Common myeloid progenitor, CD34-positive (primary cell): ENCODE measurements at regions not wholly inside any gene's neighbourhood (a gene's known extent, or its start where the extent isn't known, plus 50 kb on each side); places are given as distances from the start of the nearest gene placed in this dataset.

Source experiments
- CTCF ChIA-PET: fragments of 350-600 bp; sonication (Branson Sonifier 250); formaldehyde crosslinking; loops from one replicate; lab custom pipeline; 2021; ENCODE audit warnings: antibody characterized with exemption; lab: Charles Lee
- POLR2A ChIA-PET: fragments of 350-600 bp; sonication (Branson Sonifier 250); formaldehyde crosslinking; loops from one replicate; lab custom pipeline; 2021; ENCODE audit warnings: antibody characterized with exemption; lab: Charles Lee
- DNase-seq, 3 donors: peaks; one replicate each; pipeline versions ENCODE4 v3.0.0 to v3.0.0-alpha.2; 2013
- H3K27ac ChIP-seq, 2 experiments: 1 replicate in 1 of 2; 2 replicates in 1 of 2; pipeline ENCODE4 v1.7.0; 2013; ENCODE audit warnings: inconsistent platforms in 2 of 2, low read length in 2 of 2, mild to moderate bottlenecking in 2 of 2, low read depth in 1 of 2, moderate library complexity in 1 of 2; ENCODE audit not compliant: severe bottlenecking in 2 of 2, insufficient read depth in 1 of 2, poor library complexity in 1 of 2
- H3K27me3 ChIP-seq, 5 experiments: replicated peaks in 2 of 5; 1 replicate in 3 of 5; 2 replicates in 2 of 5; pipeline versions ENCODE4 v1.6.1 to v1.7.0; 2013; ENCODE audit warnings: low read length in 4 of 5, mild to moderate bottlenecking in 2 of 5, moderate library complexity in 2 of 5, inconsistent platforms in 1 of 5; ENCODE audit not compliant: insufficient read depth in 5 of 5, control insufficient read depth in 4 of 5
- H3K36me3 ChIP-seq, 4 experiments: 1 replicate in 2 of 4; 2 replicates in 2 of 4; pipeline versions ENCODE4 v1.6.1 to v1.7.0; 2013; ENCODE audit warnings: low read length in 3 of 4, control low read depth in 1 of 4, mild to moderate bottlenecking in 1 of 4; ENCODE audit not compliant: control insufficient read depth in 4 of 4, insufficient read depth in 4 of 4
- H3K4me1 ChIP-seq, 4 experiments: 1 replicate in 3 of 4; 2 replicates in 1 of 4; pipeline versions ENCODE4 v1.6.1 to v1.7.1; 2013; ENCODE audit warnings: low read length in 3 of 4, mild to moderate bottlenecking in 3 of 4, control low read depth in 1 of 4, inconsistent platforms in 1 of 4, moderate library complexity in 1 of 4; ENCODE audit not compliant: control insufficient read depth in 4 of 4, insufficient read depth in 4 of 4; ENCODE audit errors: control extremely low read depth in 1 of 4
- H3K4me3 ChIP-seq, 7 experiments: 1 replicate in 4 of 7; 2 replicates in 3 of 7; pipeline versions ENCODE4 v1.5.1 to v1.7.0; 2013; ENCODE audit warnings: mild to moderate bottlenecking in 7 of 7, low read length in 6 of 7, moderate library complexity in 6 of 7, inconsistent platforms in 2 of 7, low read depth in 2 of 7, control low read depth in 1 of 7; ENCODE audit not compliant: insufficient read depth in 4 of 7, control insufficient read depth in 1 of 7; ENCODE audit errors: extremely low read depth in 1 of 7
- H3K9me3 ChIP-seq, 5 experiments: 1 replicate in 4 of 5; 2 replicates in 1 of 5; pipeline versions ENCODE4 v1.6.1 to v1.7.1; 2013; ENCODE audit warnings: low read length in 4 of 5, mild to moderate bottlenecking in 2 of 5, inconsistent platforms in 1 of 5, low read depth in 1 of 5, moderate library complexity in 1 of 5; ENCODE audit not compliant: control insufficient read depth in 4 of 5, insufficient read depth in 2 of 5; ENCODE audit errors: control extremely low read depth in 1 of 5
- WGBS: methylation state at CpG from one replicate; pipeline ENCODE4 v1.1.5; 2013; ENCODE audit not compliant: insufficient coverage; 5-methylcytosine and 5-hydroxymethylcytosine counted together

- H3K36me3 ChIP-seq, result no peaks in the 10 kb centered on the region
- no peaks in the 10 kb centered on the region for H3K9me3 ChIP-seq
- DNase-seq, result peak; percentile 54 to 75 (median 71)
- no peak overlapping the region for H3K27ac ChIP-seq
- H3K4me1 ChIP-seq, result peaks cover 0 to 28% (median 17%) of the 10 kb centered on the region in 4 experiments
- ChIA-PET CTCF (interaction anchor here (1.2 to 1.4 kb wide), 2 partner anchors 14 to 549 kb away, joined by 4 to 5 read pairs; no protein-coding TSS in a partner anchor), POLR2A (no interaction called here)
- H3K4me3 ChIP-seq, result no peak overlapping the region
- WGBS, result no CpG with 5 or more reads among the region's 1 CpG
- H3K27me3 ChIP-seq, result peaks cover 0 to 3% (median 0%) of the 10 kb centered on the region in 5 experiments
These were observed 186.2 kb downstream of the REEP3 start for GRCh38 chr10:63707254-63707910.

DNA sequence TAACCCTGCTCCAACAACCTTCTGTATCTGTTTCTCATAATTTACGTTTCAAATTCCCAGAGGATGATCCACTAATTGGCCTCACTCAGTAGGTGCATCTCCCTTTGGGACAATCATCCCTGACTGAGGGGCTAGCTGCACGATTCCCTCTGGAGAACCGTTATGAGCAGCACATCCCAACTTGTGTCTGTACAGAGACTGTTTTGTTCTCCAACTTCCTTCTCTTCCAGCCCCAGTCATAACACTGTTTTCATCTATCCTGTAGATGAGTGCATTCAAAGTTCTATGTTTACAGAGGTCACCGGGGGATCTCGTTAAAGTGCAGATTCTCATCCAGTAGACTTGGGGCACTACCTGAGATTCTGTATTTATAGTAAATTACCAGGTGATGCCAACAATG lies 187.2 kb downstream of the REEP3 start:
- POLR2A ChIA-PET, result no interaction called here
- 100% methylated on average over 3 of the region's 5 CpGs for WGBS
- CTCF ChIA-PET, result interaction anchor here (1.2 kb wide), 1 partner anchor 551 kb away, joined by 5 read pairs; no protein-coding TSS in a partner anchor

GRCh38 chr10:63710703-63711102 lies 189.5 kb downstream of the REEP3 start:
- CTCF ChIA-PET, result interaction anchor here (14.1 kb wide), 1 partner anchor 550 kb away, joined by 232 read pairs; no protein-coding TSS in a partner anchor
- peaks cover 0 to 25% (median 21%) of the 10 kb centered on the region in 4 experiments for H3K4me1 ChIP-seq

More for the DNA sequence above, 187.2 kb downstream of the REEP3 start:
- Histone ChIP-seq H3K27ac (no peak overlapping the region), H3K27me3 (peaks cover 0 to 3% (median 0%) of the 10 kb centered on the region in 5 experiments), H3K4me1 (peaks cover 0 to 28% (median 24%) of the 10 kb centered on the region in 4 experiments), H3K36me3 (no peaks in the 10 kb centered on the region), H3K9me3 (no peaks in the 10 kb centered on the region), H3K4me3 (no peak overlapping the region)
- DNase-seq, result no peak

DNA sequence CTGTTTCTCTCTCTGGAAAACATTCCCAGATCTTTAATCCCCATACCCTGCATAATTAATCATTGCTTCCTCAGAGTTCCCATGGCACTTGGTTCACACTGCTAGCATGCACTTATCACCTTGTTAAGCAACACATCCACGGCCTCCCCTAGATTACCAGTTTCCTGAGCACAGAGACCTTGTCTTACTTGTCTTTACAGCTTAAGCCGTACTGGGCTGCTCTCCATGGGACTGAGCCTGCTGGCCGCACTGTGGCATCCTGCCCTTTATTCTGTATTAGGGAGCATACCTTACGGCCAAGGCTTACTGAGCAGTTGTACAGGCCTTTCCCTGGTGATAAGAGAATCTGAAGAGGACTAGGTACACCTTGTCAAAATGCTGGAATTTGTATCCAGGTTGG lies 190.2 kb downstream of the REEP3 start:
- DNase-seq, result no peak
- H3K27ac ChIP-seq, result no peak overlapping the region
- CTCF ChIA-PET, result interaction anchor here (0.9 to 14.1 kb wide), 2 partner anchors 83 to 550 kb away, joined by 3 to 232 read pairs; no protein-coding TSS in a partner anchor
- H3K9me3 ChIP-seq, result no peaks in the 10 kb centered on the region
- H3K4me3 ChIP-seq, result no peak overlapping the region
- H3K36me3 ChIP-seq, result no peaks in the 10 kb centered on the region
- peaks cover 0 to 3% (median 0%) of the 10 kb centered on the region in 5 experiments for H3K27me3 ChIP-seq
- POLR2A ChIA-PET, result no interaction called here
- WGBS, result 98% methylated on average over 4 of the region's 4 CpGs
- H3K4me1 ChIP-seq, result peaks cover 0 to 29% (median 21%) of the 10 kb centered on the region in 4 experiments

More at GRCh38 chr10:63710703-63711102, 189.5 kb downstream of the REEP3 start:
- no peaks in the 10 kb centered on the region for H3K9me3 ChIP-seq
- H3K27ac ChIP-seq, result no peak overlapping the region
- no peak overlapping the region for H3K4me3 ChIP-seq
- H3K27me3 ChIP-seq, result peaks cover 0 to 3% (median 0%) of the 10 kb centered on the region in 5 experiments
- POLR2A ChIA-PET, result no interaction called here
- no peaks in the 10 kb centered on the region for H3K36me3 ChIP-seq
- DNase-seq, result no peak

DNA sequence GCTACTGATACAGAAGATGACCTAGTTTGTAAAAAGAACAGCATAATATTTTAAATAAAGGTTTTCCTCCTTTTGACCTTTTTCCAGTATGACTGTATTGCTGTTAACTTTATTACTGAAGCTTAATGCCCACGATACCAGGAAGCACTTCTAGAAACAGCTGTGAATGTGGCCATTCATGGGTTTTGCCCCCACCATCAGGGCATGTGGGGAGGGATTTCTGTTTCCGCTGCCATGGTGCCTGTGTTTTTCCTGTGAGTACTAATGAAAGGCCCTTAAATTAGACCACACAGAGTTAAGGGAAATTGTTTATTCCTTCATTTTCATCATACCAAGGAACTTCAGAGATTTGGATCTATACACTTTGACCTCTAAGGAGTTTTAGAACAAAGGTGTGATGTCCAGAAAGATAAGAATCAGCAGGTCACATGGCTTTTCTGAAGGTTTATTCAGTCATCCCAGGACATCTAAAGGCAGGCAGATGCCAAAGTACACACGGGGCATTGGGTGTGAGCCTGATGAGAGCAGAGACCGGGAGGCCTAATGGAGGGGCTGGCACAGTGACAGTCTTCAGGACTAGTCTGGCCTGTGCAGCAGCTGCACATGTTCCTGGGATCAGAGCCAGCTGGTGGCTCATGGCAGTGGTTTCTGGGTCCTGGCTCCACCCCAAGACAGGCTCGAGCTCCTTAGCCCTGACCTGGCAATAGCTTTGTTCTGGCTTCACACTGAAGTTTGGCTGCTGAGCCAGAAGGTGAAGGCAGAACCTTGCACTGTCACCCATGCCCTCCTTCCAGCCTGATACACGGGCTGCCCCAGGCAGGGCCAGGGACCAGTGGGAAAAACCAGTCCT lies 190.9 kb downstream of the REEP3 start:
- no peaks in the 10 kb centered on the region for H3K9me3 ChIP-seq
- no peak overlapping the region for H3K4me3 ChIP-seq
- 9% methylated on average over 5 of the region's 6 CpGs for WGBS
- DNase-seq, result peak; percentile 48 to 77 (median 71)
- ChIA-PET POLR2A (no interaction called here), CTCF (interaction anchor here (0.9 to 14.1 kb wide), 2 partner anchors 84 to 551 kb away, joined by 3 to 232 read pairs; no protein-coding TSS in a partner anchor)
- H3K27ac ChIP-seq, result no peak overlapping the region
- H3K36me3 ChIP-seq, result no peaks in the 10 kb centered on the region
- peaks cover 0 to 3% (median 0%) of the 10 kb centered on the region in 5 experiments for H3K27me3 ChIP-seq
- peaks cover 0 to 29% (median 20%) of the 10 kb centered on the region in 4 experiments for H3K4me1 ChIP-seq

GRCh38 chr10:63712717-63713115 lies 191.5 kb downstream of the REEP3 start:
- 100% methylated on average over 1 of the region's 1 CpG for WGBS

More at GRCh38 chr10:63712717-63713115, 191.5 kb downstream of the REEP3 start:
- H3K27me3 ChIP-seq, result peaks cover 0 to 3% (median 0%) of the 10 kb centered on the region in 5 experiments
- no peaks in the 10 kb centered on the region for H3K36me3 ChIP-seq
- no peaks in the 10 kb centered on the region for H3K9me3 ChIP-seq
- peaks cover 0 to 29% (median 19%) of the 10 kb centered on the region in 4 experiments for H3K4me1 ChIP-seq
- no peak overlapping the region for H3K4me3 ChIP-seq
- H3K27ac ChIP-seq, result no peak overlapping the region
- CTCF ChIA-PET, result interaction anchor here (14.1 kb wide), 1 partner anchor 552 kb away, joined by 232 read pairs; no protein-coding TSS in a partner anchor
- DNase-seq, result no peak
- POLR2A ChIA-PET, result no interaction called here
